HEK293 (cell line): ENCODE measurements at regions not wholly inside any gene's neighbourhood (a gene's known extent, or its start where the extent isn't known, plus 50 kb on each side); places are given as distances from the start of the nearest gene placed in this dataset.

Source experiments
- CTCF ChIA-PET: fragments of 350-600 bp; formaldehyde crosslinking; extraction: SDS; loops from one replicate; lab custom pipeline; 2021; ENCODE audit warnings: antibody characterized with exemption; lab: Yijun Ruan, JAX
- POLR2A ChIA-PET: fragments of 300-600 bp; formaldehyde crosslinking; extraction: SDS; loops from one replicate; lab custom pipeline; 2020; ENCODE audit warnings: antibody characterized with exemption, inconsistent platforms; lab: Yijun Ruan, JAX
- H3K27ac ChIP-seq: fragments of 200-500 bp; sonication (Bioruptor generic); 2 replicates; pipeline ENCODE4 v1.5.1; 2014; ENCODE audit warnings: low read depth, low read length, control low read depth, inconsistent platforms; ENCODE audit errors: extremely low read depth
- H3K36me3 ChIP-seq, 2 experiments: fragments of 200-500 bp in 1 of 2; sonication (Bioruptor generic) in 1 of 2; 1 replicate in 1 of 2; 2 replicates in 1 of 2; pipeline ENCODE4 v1.5.1; 2014 to 2017; ENCODE audit warnings: inconsistent platforms in 2 of 2, low read length in 2 of 2; ENCODE audit not compliant: control insufficient read depth in 2 of 2, insufficient read depth in 1 of 2
- H3K4me1 ChIP-seq: fragments of 200-500 bp; sonication (Bioruptor generic); 2 replicates; pipeline ENCODE4 v1.5.1; 2014; ENCODE audit warnings: mild to moderate bottlenecking, low read length, inconsistent platforms; ENCODE audit not compliant: control insufficient read depth, insufficient read depth
- H3K4me3 ChIP-seq: 2 replicates; pipeline ENCODE4 v1.5.1; 2011; ENCODE audit warnings: low read depth, mild to moderate bottlenecking, control low read depth, low read length, moderate library complexity
- H3K9me3 ChIP-seq: fragments of 200-500 bp; sonication (Bioruptor generic); 2 replicates; pipeline ENCODE4 v1.5.1; 2014; ENCODE audit warnings: low read depth, low read length, inconsistent platforms; ENCODE audit not compliant: control insufficient read depth, insufficient read depth
- EGR2 ChIP-seq: fragments of 450-650 bp; formaldehyde crosslinking; IDR thresholded peaks from 2 replicates; pipeline ENCODE4 v1.5.1; 2016; ENCODE audit warnings: low read depth, missing biosample characterization, missing genetic modification characterization
- HOXD13 ChIP-seq: sonication (generic); formaldehyde crosslinking; IDR thresholded peaks from 2 replicates; pipeline ENCODE4 v1.8.0; 2022; ENCODE audit warnings: missing genetic modification reagents, borderline replicate concordance
- KLF16 ChIP-seq: fragments of 450-650 bp; formaldehyde crosslinking; IDR thresholded peaks from 2 replicates; pipeline ENCODE4 v1.5.1; 2017; ENCODE audit warnings: missing biosample characterization, missing genetic modification characterization
- KLF7 ChIP-seq: fragments of 450-650 bp; formaldehyde crosslinking; IDR thresholded peaks from 2 replicates; pipeline ENCODE4 v1.5.1; 2016; ENCODE audit warnings: missing biosample characterization, missing genetic modification characterization, borderline replicate concordance
- MZF1 ChIP-seq: fragments of 450-650 bp; formaldehyde crosslinking; IDR thresholded peaks from 2 replicates; pipeline ENCODE4 v1.5.1; 2017; ENCODE audit warnings: missing biosample characterization, missing genetic modification characterization, borderline replicate concordance
- ZBTB7A ChIP-seq: fragments of 450-650 bp; formaldehyde crosslinking; IDR thresholded peaks from 2 replicates; pipeline ENCODE4 v1.5.1; 2016; ENCODE audit warnings: low read depth, missing biosample characterization, missing genetic modification characterization
- ZEB2 ChIP-seq: fragments of 450-650 bp; formaldehyde crosslinking; IDR thresholded peaks from 2 replicates; pipeline ENCODE4 v1.5.1; 2016; ENCODE audit warnings: missing biosample characterization, missing genetic modification characterization
- ZNF112 ChIP-seq: fragments of 450-650 bp; formaldehyde crosslinking; IDR thresholded peaks from 2 replicates; pipeline ENCODE4 v1.5.0; 2017; ENCODE audit warnings: missing biosample characterization, missing genetic modification characterization
- ZNF114 ChIP-seq: fragments of 450-650 bp; formaldehyde crosslinking; IDR thresholded peaks from 2 replicates; pipeline ENCODE4 v1.5.0; 2017; ENCODE audit warnings: missing biosample characterization, missing genetic modification characterization
- ZNF2 ChIP-seq: fragments of 450-650 bp; formaldehyde crosslinking; IDR thresholded peaks from 2 replicates; pipeline ENCODE4 v1.5.1; 2016; ENCODE audit warnings: missing biosample characterization, missing genetic modification characterization
- ZNF473 ChIP-seq: fragments of 450-650 bp; formaldehyde crosslinking; IDR thresholded peaks from 2 replicates; pipeline ENCODE4 v1.5.1; 2017; ENCODE audit warnings: missing biosample characterization, missing genetic modification characterization
- ZNF488 ChIP-seq: fragments of 450-650 bp; formaldehyde crosslinking; IDR thresholded peaks from 2 replicates; pipeline ENCODE4 v1.5.1; 2016; ENCODE audit warnings: missing biosample characterization, missing genetic modification characterization
- ZNF549 ChIP-seq: fragments of 450-650 bp; IDR thresholded peaks from 2 replicates; pipeline ENCODE4 v1.5.1; 2018; ENCODE audit warnings: missing biosample characterization, missing genetic modification characterization, mild to moderate bottlenecking, inconsistent platforms, moderate library complexity
- ZNF571 ChIP-seq: fragments of 450-650 bp; formaldehyde crosslinking; IDR thresholded peaks from 2 replicates; pipeline ENCODE4 v1.5.0; 2017; ENCODE audit warnings: missing biosample characterization, missing genetic modification characterization
- ZNF596 ChIP-seq: fragments of 450-650 bp; IDR thresholded peaks from 2 replicates; pipeline ENCODE4 v1.5.0; 2018; ENCODE audit warnings: missing biosample characterization, mild to moderate bottlenecking, missing genetic modification characterization, moderate library complexity
- ZNF654 ChIP-seq: fragments of 450-650 bp; formaldehyde crosslinking; IDR thresholded peaks from 2 replicates; pipeline ENCODE4 v1.5.1; 2016; ENCODE audit warnings: low read depth, missing biosample characterization, missing genetic modification characterization
- TF ChIP-seq, protein P1 (sequence below): fragments of 450-650 bp; formaldehyde crosslinking; IDR thresholded peaks from 2 replicates; pipeline ENCODE4 v1.5.1; 2017; ENCODE audit warnings: missing biosample characterization, missing genetic modification characterization
- TF ChIP-seq, protein P2 (sequence below): fragments of 450-650 bp; formaldehyde crosslinking; IDR thresholded peaks from 2 replicates; pipeline ENCODE4 v1.5.1; 2016; ENCODE audit warnings: missing biosample characterization, missing genetic modification characterization, low read depth

DNA sequence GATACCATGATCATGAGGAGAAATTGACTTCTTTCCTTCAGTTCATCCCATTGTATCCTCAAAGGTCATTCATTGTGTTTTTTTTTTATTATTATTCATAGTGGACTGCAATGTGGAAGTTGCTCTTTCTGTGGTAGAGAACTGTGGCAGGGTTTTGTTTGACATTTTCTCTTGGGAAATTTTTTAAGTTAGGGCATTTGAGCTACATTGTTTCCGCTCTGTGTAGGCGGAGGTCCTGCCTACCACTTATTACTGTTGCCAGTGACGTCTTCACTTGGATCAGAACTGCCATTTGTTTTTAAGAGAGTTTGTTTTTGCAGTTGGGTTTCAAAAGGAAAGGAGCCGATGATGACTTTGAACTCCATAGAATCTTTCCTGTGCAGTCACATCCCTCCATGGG is 287.4 kb upstream of the FMN2 start:
- CTCF ChIA-PET, result interaction anchor here (0.6 to 2.8 kb wide), 4 partner anchors 92 to 584 kb away, joined by 3 to 10 read pairs (median 4); no protein-coding TSS in a partner anchor
- POLR2A ChIA-PET, result no interaction called here
- Histone ChIP-seq H3K36me3 (peaks cover 0 to 2% of the 10 kb centered on the region in 2 experiments; a peak in 1 of 3 replicates), H3K4me1 (peaks cover 12% of the 10 kb centered on the region), H3K4me3 (no peak overlapping the region)
- TF ChIP-seq HOXD13 (CRISPR knock-in tag) (peak; percentile 7; the same call in 1 of the 2 replicates), ZEB2 (no peak), ZNF473 (tag by site-specific recombination) (no peak)
- TF ChIP-seq, all 188 proteins: peak for 1
- Histone ChIP-seq H3K9me3 (no peaks in the 10 kb centered on the region), H3K27ac (no peak overlapping the region)

DNA sequence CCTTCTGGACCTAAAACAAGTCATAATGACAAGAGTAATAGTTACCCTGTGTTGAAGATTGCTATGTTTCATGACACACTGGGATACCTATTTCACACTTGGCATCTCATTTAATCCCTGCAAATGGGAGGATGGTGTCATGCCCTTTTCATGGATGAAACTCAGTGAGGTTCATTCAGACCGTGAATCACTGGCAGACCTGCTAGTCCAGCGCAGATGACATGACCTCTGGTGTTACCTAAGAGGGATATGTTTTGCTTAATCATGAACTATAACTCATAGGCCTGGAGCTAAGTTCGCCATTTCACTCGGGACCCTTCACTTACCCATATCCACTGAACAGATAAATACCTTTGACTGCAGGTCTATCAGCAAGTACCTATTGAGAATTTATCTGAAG is 286.6 kb upstream of the FMN2 start:
- H3K4me3 ChIP-seq, result no peak overlapping the region
- POLR2A ChIA-PET, result no interaction called here
- peaks cover 0 to 2% of the 10 kb centered on the region in 2 experiments; a peak in 1 of 3 replicates for H3K36me3 ChIP-seq
- H3K4me1 ChIP-seq, result peaks cover 12% of the 10 kb centered on the region
- H3K27ac ChIP-seq, result no peak overlapping the region
- TF ChIP-seq ZNF549 (tag by site-specific recombination) (no peak), KLF16 (tag by site-specific recombination) (no peak), EGR2 (tag by site-specific recombination) (no peak), ZNF112 (tag by site-specific recombination) (no peak), ZNF2 (tag by site-specific recombination) (no peak), ZBTB7A (tag by site-specific recombination) (no peak), ZNF114 (tag by site-specific recombination) (no peak), ZNF571 (no peak), ZNF488 (no peak), KLF7 (no peak), MZF1 (no peak), ZNF654 (tag by site-specific recombination) (no peak), ZNF596 (no peak)
- TF ChIP-seq, protein P1, sequence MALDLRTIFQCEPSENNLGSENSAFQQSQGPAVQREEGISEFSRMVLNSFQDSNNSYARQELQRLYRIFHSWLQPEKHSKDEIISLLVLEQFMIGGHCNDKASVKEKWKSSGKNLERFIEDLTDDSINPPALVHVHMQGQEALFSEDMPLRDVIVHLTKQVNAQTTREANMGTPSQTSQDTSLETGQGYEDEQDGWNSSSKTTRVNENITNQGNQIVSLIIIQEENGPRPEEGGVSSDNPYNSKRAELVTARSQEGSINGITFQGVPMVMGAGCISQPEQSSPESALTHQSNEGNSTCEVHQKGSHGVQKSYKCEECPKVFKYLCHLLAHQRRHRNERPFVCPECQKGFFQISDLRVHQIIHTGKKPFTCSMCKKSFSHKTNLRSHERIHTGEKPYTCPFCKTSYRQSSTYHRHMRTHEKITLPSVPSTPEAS (tag by site-specific recombination), result no peak
- TF ChIP-seq, protein P2, sequence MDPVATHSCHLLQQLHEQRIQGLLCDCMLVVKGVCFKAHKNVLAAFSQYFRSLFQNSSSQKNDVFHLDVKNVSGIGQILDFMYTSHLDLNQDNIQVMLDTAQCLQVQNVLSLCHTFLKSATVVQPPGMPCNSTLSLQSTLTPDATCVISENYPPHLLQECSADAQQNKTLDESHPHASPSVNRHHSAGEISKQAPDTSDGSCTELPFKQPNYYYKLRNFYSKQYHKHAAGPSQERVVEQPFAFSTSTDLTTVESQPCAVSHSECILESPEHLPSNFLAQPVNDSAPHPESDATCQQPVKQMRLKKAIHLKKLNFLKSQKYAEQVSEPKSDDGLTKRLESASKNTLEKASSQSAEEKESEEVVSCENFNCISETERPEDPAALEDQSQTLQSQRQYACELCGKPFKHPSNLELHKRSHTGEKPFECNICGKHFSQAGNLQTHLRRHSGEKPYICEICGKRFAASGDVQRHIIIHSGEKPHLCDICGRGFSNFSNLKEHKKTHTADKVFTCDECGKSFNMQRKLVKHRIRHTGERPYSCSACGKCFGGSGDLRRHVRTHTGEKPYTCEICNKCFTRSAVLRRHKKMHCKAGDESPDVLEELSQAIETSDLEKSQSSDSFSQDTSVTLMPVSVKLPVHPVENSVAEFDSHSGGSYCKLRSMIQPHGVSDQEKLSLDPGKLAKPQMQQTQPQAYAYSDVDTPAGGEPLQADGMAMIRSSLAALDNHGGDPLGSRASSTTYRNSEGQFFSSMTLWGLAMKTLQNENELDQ (tag by site-specific recombination), result no peak
- TF ChIP-seq, all 188 proteins: peak for 0
- H3K9me3 ChIP-seq, result no peaks in the 10 kb centered on the region
- CTCF ChIA-PET, result interaction anchor here (1.2 to 2.8 kb wide), 3 partner anchors 14 to 146 kb away, joined by 5 to 10 read pairs (median 5); no protein-coding TSS in a partner anchor
